GM21619 (cell line): ENCODE measurements at regions not wholly inside any gene's neighbourhood (a gene's known extent, or its start where the extent isn't known, plus 50 kb on each side); places are given as distances from the start of the nearest gene placed in this dataset.
A peak's percentile ranks its signal among the peaks of the same experiment; 100 is the strongest.

ENCODE experiments used
- ATAC-seq: cut with Tn5 transposase; IDR thresholded peaks from one replicate; pipeline ENCODE4 v1.9.1; 2021; ENCODE audit not compliant: unreplicated experiment

DNA sequence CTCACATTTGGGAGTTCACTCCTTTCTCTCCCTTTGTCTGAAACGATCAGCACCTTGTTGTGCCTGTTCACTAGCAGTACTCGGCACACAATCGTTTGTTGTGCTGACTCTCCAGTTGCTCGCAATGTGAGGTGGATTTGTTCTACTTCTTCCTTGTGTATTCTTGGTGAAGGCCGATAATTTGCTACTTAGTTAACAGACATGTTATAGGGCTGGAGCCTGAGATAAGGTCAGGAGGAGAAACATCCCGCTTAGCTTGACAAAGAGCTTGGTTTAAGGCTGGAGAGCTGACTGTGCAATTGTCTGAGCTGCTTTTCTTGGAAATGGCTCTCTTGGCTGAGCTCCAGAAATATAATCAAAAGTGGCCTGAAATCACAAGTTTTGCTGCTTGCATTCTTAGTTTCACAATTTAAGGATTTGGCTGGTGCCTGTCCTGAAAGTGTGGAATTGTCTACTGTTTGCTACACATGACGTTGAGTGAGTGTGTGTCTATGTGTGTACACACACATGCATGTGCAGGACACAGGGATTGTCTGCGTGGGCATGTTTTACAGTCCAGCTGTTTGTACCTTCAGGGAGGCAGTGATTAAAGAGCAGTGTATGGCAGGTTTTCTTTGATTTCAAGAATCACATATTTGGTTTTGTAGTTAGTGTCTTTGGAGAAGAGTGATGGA is 77.7 kb downstream of the ARF6 start:
- peak; percentile 14 for ATAC-seq

GRCh38 chr14:49971156-49972130 is 78.6 kb downstream of the ARF6 start:
- peak; percentile 91 for ATAC-seq

DNA sequence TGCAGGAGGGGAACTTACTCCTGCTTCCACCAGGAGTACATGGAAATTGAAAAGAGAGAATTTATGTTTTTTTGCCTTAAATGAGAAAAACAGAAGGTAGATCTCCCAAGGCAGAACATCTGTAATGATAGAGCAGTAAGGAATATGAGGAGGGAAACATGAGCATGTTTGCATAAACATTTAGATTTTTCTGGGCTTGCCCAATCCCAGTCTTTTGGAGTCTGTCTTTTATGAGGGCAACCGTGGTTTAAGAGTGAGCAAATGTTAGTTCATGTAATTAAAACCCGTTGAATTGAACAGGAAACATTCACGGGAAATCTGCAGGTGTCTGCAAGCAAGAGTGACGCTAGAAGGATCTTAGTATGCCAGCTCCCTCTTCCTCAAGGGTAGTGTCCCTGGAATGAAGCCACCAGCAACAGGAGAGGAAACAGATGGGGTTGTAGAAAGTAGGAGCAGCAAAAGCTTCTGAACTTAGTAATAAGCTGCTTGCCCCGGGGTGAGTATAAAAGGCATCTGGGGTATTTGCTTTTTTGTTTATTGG is 79.3 kb downstream of the ARF6 start:
- no peak for ATAC-seq

DNA sequence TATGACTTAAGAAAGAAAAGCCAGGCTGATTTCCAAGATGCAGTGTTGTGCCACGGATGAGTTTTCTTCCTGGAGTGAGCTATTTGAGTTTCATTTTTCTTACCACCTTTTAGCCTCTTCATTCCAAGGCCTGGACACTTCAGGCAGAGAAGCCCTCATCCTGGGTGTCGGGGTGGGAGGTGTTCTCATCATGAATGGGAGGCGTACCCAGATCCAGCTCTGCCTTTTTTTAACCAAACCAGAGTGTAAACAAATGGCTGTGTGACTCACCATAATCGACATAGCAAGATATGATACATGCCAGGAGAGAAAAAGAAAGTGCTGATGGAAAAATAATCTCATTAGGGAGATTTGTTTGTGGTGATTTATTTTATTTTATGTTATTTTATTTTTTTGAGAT is 79.9 kb downstream of the ARF6 start:
- ATAC-seq, result no peak

- no peak for ATAC-seq
Measured at GRCh38 chr14:49975276-49975675, 82.4 kb downstream of the ARF6 start.

GRCh38 chr14:49975799-49976198 is 82.9 kb downstream of the ARF6 start:
- ATAC-seq, result no peak

- peak; percentile 83 for ATAC-seq
Measured at GRCh38 chr14:49977126-49977841, 84.4 kb downstream of the ARF6 start.

GRCh38 chr14:49980027-49980426 is 87.1 kb downstream of the ARF6 start:
- ATAC-seq, result no peak

DNA sequence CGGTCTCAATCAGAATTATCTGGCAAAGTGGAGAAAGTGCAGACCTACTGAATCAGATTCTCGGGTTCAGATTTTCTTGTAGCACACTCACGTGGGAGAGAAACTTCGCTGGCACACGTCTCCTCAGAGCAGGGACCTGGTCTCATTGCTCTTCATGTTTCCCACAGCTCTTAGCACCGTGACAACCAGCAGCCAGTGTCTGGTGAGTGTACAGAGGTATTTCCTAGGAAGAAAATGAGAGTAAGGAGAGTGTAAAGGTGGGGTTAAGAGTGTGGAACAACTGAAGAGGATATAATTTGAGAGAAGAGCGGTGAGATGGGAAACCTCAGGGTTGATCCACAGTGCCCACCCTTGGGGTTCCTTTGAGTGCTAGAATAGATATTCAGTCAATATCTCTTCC is 89.2 kb downstream of the ARF6 start:
- no peak for ATAC-seq

- ATAC-seq, result no peak
Measured at GRCh38 chr14:49982501-49982951, 89.6 kb downstream of the ARF6 start.

DNA sequence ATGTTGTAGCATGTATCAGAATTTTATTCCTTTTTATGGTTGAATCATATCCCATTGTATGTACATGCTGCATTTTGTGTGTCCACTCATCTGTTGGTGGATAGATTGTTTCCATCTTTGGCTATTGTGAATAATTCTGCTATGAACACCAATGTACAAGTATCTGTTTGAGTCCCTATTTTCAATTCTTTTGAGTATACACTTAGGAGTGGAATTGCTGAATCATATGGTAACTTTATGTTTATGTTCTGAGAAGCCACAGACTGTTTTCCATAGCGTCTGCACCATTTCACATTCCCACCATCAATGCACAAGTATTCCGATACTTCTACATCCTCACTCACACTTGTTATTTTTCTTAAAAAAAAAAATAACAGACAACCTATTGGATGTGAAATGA is 91.5 kb downstream of the ARF6 start:
- ATAC-seq, result no peak

DNA sequence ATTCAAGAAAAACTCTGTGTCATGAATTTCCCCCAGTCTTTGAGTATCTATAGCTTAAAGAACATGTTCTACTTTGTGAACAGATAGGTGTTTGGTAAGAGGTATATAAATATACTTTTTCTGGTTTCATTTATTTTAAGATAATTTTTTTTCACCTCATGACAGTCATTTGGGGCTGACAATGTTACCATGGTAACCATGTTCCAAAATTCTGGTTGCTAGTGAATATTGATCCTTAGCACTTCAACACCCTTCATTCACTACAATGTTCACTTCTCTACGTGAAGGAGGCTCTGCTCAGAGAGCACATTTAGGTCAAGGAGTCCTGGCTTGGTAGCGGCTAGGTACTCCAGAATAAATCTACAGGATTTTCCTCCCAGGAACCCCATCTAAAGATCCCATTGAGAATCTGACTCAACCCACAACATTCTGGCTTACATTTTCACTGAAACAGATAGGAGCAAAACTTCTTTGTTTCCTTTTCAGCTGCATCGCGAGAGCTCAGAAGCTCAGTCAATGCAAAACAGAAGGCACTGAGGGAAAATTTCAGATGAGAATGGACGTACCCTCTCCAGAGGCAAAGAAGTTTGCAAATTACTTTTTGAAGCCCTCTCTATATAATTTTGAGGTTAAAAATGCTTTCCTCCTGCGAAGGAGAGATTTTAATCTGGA is 93.6 kb downstream of the ARF6 start:
- no peak for ATAC-seq

GRCh38 chr14:49988080-49988990 is 95.5 kb downstream of the ARF6 start:
- ATAC-seq, result no peak

- no peak for ATAC-seq
Measured at GRCh38 chr14:49989966-49990365, 97.1 kb downstream of the ARF6 start.

- ATAC-seq, result no peak
Measured at GRCh38 chr14:49991491-49991890, 98.6 kb downstream of the ARF6 start.

GRCh38 chr14:49992036-49992435 is 99.2 kb downstream of the ARF6 start:
- ATAC-seq, result no peak

- ATAC-seq, result peak; percentile 3
Measured at GRCh38 chr14:49992448-49992847, 99.6 kb downstream of the ARF6 start.

GRCh38 chr14:49992901-49993339 is 100.0 kb downstream of the ARF6 start:
- peak; percentile 94 for ATAC-seq

DNA sequence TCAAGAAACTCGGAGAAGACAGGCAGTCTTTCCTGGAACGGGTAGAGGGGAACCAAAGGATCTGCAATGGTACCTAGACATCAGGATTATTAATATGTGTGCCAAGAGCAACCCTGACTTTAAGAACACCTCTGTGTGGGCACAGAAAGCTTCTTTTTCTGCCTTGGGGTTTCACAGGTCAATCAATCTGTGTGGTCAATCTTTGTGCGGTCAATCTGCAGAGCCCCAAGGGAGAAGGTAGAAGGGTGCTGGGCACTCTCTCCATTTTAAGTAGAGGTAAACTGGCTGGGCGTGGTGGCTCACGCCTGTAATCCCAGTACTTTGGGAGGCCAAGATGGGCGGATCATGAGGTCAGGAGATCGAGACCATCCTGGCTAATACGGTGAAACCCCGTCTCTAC is 100.7 kb downstream of the ARF6 start:
- no peak for ATAC-seq
